GM20000 (cell line): ENCODE measurements at regions not wholly inside any gene's neighbourhood (a gene's known extent, or its start where the extent isn't known, plus 50 kb on each side); places are given as distances from the start of the nearest gene placed in this dataset.

Source experiments
- DNase-seq: peaks from one replicate; pipeline ENCODE4 v3.0.0; 2012; ENCODE audit warnings: low spot score
- TF ChIP-seq, protein P1 (sequence below): IDR thresholded peaks from 2 replicates; pipeline ENCODE4 v1.5.1; 2012; ENCODE audit warnings: mild to moderate bottlenecking, control low read depth; ENCODE audit errors: extremely low read depth, missing control alignments

DNA sequence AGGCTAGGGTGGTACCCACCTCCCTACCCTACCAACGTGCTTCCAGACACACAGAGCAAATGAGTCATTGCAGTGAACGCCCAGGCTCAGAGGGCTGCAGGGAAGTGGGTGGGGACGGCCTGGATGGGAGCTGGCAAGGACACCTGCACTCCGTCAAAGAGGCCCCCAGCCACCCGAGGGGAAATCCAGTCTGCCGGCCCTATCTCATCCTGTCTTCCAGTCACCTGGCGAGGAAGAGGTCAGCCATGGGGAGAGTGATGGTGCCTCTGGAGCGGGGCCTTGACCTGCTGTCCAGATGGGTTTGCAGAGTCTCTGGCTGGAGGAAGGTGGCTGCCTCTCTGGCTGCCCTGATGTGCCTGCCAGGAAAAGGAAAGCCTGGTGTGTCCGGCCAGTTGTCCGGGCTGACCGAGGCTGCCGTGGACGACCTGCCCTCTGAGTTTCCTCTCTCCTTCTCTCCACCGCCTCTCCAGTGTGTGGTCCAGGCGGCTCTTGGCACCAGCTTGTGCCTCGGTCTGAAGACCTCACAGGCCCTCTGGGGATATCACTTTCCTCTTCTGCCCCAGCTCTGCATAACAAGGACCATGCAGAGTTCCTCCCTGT lies 209.7 kb upstream of the COPS8 start:
- DNase-seq = no peak
- TF ChIP-seq, protein P1, sequence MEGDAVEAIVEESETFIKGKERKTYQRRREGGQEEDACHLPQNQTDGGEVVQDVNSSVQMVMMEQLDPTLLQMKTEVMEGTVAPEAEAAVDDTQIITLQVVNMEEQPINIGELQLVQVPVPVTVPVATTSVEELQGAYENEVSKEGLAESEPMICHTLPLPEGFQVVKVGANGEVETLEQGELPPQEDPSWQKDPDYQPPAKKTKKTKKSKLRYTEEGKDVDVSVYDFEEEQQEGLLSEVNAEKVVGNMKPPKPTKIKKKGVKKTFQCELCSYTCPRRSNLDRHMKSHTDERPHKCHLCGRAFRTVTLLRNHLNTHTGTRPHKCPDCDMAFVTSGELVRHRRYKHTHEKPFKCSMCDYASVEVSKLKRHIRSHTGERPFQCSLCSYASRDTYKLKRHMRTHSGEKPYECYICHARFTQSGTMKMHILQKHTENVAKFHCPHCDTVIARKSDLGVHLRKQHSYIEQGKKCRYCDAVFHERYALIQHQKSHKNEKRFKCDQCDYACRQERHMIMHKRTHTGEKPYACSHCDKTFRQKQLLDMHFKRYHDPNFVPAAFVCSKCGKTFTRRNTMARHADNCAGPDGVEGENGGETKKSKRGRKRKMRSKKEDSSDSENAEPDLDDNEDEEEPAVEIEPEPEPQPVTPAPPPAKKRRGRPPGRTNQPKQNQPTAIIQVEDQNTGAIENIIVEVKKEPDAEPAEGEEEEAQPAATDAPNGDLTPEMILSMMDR = no peak

DNA sequence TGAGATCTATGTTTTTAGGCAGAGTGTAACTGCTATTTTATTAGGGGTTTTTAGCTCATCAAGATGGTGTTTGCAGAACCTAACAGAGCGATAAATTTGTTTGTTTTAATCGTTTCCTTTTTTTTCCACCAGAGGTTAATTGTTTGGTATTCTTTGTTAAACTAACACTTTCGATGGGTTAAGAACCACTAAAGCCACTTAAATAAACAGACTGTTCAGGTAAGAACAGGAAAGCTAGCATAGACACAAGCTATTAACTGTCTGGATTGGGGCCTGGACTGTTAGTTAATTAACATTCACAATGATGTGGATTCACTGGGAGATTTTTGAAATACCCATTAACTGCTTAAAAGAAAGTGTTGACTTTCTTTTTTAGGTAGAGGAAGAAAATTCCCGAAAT lies 209.0 kb upstream of the COPS8 start:
- no peak for DNase-seq

DNA sequence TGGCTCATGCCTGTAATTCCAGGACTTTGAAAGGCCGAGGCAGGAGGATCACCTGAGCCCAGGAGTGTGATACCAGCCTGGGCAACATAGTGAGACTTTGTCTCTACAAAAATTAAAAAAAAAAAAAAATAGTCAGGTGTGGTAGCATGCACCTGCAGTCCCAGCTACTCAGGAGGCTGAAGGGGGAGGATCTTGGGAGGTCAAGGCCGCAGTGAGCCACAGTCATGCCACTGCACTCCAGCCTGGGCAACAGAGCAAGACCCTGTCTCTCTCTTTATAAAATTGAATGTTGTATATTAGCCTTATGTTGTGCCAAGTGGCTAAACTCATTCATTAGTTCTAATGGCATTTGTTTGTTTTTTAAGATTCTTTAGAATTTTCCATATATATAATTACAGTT lies 207.7 kb upstream of the COPS8 start:
- TF ChIP-seq, protein P1 = no peak

More for the DNA sequence above, 209.0 kb upstream of the COPS8 start:
- TF ChIP-seq, protein P1 = no peak

DNA sequence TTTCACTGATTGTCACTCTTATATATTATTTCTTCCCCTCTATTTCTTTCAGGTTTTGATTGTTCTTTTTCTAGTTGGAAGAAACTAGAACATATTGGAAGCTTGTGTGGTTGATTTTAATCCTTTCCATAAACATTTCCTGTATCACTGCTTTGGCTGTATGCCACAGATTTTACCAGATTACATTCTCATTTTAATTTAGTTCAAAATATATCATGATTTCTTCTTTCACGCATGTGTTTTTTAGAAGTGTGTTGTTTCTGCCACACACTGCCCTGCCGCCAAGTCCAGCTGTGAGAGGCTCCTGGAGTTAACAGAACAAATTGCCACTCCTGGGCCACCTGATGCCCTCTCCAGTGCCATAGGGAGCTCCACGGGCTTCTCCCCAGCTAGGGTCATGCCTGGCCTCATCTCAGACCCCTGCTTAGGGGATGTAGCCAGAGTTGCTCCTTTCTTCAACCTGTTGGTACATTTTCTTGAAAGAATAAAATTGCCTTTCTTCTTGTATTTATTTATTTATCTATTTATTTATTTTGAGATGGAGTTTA lies 206.2 kb upstream of the COPS8 start:
- TF ChIP-seq, protein P1 = no peak
- DNase-seq = no peak

More for the DNA sequence above, 207.7 kb upstream of the COPS8 start:
- no peak for DNase-seq

DNA sequence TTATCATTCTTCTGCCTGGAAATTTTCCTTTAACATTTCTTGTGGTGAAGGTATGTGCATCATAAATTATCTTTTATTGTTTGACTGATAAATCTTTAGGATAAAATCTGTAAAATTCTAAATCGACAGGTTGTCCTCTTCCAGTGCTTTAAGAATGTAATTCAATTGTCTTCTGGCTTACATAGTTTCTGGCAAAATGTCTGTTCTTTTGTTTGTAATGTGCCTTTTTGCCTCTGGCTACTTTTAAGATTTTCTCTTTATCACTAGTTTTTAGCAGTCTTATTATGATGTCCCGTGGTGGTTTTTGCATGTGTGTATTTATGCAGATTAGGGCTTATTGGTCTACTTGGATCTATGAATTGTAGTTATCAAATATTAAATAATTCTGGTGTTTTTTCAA lies 203.6 kb upstream of the COPS8 start:
- TF ChIP-seq, protein P1 = no peak
- DNase-seq = no peak

DNA sequence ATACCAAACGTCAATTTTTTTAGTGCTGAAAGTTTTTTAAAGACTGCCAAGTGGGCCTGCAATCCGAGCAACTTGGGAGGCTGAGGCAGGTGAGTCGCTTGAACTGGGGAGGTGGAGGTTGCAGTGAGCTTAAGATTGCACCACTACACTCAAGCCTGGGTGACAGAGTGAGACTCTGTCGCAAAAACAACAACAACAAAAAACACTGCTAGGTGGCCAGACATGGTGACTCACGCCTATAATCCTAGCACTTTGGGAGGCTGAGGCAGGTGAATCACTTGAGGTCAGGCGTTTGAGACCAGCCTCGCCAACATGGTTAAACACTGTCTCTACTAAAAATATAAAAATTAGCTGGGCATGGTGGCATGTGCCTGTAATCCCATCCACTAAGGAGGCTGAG lies 202.8 kb upstream of the COPS8 start:
- DNase-seq = no peak
- TF ChIP-seq, protein P1 = no peak

DNA sequence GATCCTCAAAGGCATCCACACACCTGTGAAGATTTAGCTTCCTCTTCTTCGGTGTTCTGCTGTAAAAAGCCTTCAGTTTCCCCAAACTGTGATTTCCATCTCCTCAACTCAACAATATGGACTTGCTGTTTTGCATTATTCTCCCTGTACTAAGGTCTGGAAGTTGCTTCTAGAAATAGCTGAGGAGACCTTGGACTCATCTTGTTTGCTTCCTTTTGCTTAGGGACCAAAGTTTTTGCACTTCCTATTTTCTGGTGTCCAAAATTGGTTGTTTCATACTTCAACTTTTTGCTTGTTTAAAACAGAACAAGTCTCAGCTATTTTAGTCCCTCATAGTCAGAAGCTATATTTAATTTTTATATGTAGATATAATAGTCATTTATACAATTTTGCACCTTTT lies 201.9 kb upstream of the COPS8 start:
- TF ChIP-seq, protein P1 = no peak
- no peak for DNase-seq
